ENCODE measurements at regions not wholly inside any gene's neighbourhood (a gene's known extent, or its start where the extent isn't known, plus 50 kb on each side); places are given as distances from the start of the nearest gene placed in this dataset.

GRCh38 chr3:157921811-157922210, 184.4 kb downstream of the SHOX2 start:
- Histone ChIP-seq H3K27ac (ENCODE audit: low read depth in 1 of 2, low read length in 1 of 2) (no peak overlapping the region), H3K4me1 (ENCODE audit: control insufficient read depth in 5 of 5, insufficient read depth in 5 of 5, low read length in 5 of 5) (no peaks in the 10 kb centered on the region), H3K9ac (ENCODE audit: insufficient read depth in 1 of 2, low read length in 2 of 2) (no peak overlapping the region), H3K9me3 (ENCODE audit: control insufficient read depth in 4 of 4, insufficient read depth in 3 of 4, low read length in 3 of 4) (no peaks in the 10 kb centered on the region), H3K36me3 (ENCODE audit: control insufficient read depth in 4 of 4, insufficient read depth in 4 of 4, low read length in 4 of 4) (no peaks in the 10 kb centered on the region), H3K4me3 (no peak overlapping the region), H3K27me3 (ENCODE audit: control insufficient read depth in 3 of 3, insufficient read depth in 3 of 3, low read length in 2 of 3) (peaks cover 0 to 3% (median 0%) of the 10 kb centered on the region in 3 donors)
- DNase-seq (no peak), ATAC-seq (ENCODE audit: insufficient read depth, low FRiP score) (no peak)
- TF ChIP-seq, protein P1, sequence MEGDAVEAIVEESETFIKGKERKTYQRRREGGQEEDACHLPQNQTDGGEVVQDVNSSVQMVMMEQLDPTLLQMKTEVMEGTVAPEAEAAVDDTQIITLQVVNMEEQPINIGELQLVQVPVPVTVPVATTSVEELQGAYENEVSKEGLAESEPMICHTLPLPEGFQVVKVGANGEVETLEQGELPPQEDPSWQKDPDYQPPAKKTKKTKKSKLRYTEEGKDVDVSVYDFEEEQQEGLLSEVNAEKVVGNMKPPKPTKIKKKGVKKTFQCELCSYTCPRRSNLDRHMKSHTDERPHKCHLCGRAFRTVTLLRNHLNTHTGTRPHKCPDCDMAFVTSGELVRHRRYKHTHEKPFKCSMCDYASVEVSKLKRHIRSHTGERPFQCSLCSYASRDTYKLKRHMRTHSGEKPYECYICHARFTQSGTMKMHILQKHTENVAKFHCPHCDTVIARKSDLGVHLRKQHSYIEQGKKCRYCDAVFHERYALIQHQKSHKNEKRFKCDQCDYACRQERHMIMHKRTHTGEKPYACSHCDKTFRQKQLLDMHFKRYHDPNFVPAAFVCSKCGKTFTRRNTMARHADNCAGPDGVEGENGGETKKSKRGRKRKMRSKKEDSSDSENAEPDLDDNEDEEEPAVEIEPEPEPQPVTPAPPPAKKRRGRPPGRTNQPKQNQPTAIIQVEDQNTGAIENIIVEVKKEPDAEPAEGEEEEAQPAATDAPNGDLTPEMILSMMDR (IDR thresholded peaks at IDR 0.05; ENCODE audit: control extremely low read depth, extremely low read depth) = no peak
- WGBS, 2 donors = 63 to 77% methylated on average over 3 of the region's 3 CpGs

DNA sequence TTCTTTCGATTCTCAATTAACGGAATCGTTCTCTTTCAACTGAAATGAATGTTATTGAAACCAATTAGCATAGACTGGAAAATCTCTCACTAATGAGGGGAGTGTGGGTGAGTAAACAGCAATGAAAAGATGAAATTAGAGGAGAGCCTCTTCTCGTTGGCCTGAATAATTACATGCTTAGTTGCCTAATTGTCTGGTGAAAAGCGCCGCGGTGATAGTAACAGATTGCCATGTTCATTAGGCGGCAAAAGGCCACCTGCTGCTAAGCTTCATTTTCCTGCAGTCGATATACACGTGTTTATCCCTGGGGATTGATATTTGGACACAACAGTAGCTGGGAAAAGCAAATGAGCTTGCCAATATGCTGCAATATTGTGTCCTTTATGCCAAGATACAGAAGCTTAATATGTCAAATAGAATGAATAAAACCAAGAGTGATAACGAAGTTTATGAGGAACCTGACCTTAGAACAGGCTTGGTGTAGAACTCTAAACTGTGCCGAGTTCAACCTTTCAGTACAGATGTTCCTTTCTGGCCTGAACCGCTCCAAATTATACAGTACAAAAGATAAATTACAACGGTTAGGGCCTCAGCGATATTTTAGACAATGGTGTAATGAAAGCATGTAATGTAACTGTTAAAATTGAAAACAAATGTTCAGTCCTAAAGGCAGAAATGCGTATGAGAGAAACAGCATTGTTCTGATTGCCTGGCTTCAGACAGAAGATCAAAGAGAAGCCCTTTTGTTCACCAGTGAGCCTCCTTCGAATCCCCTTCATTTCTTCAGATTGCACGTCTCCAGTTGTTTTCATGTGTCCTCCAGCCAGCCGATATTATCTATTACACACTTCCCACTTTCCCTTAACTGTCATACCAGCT, 185.2 kb downstream of the SHOX2 start:
- ATAC-seq (ENCODE audit: insufficient read depth, low FRiP score) (no peak), DNase-seq (no peak)
- Histone ChIP-seq H3K27me3 (ENCODE audit: control insufficient read depth in 3 of 3, insufficient read depth in 3 of 3, low read length in 2 of 3) (peaks cover 0 to 3% (median 0%) of the 10 kb centered on the region in 3 donors), H3K27ac (ENCODE audit: low read depth in 1 of 2, low read length in 1 of 2) (no peak overlapping the region), H3K9me3 (ENCODE audit: control insufficient read depth in 4 of 4, insufficient read depth in 3 of 4, low read length in 3 of 4) (no peaks in the 10 kb centered on the region), H3K9ac (ENCODE audit: insufficient read depth in 1 of 2, low read length in 2 of 2) (no peak overlapping the region), H3K4me1 (ENCODE audit: control insufficient read depth in 5 of 5, insufficient read depth in 5 of 5, low read length in 5 of 5) (no peaks in the 10 kb centered on the region), H3K4me3 (no peak overlapping the region), H3K36me3 (ENCODE audit: control insufficient read depth in 4 of 4, insufficient read depth in 4 of 4, low read length in 4 of 4) (no peaks in the 10 kb centered on the region)
- TF ChIP-seq, protein P1 (IDR thresholded peaks at IDR 0.05; ENCODE audit: control extremely low read depth, extremely low read depth) = no peak
- 82 to 87% methylated on average over 19 of the region's 19 CpGs for WGBS, 2 donors

DNA sequence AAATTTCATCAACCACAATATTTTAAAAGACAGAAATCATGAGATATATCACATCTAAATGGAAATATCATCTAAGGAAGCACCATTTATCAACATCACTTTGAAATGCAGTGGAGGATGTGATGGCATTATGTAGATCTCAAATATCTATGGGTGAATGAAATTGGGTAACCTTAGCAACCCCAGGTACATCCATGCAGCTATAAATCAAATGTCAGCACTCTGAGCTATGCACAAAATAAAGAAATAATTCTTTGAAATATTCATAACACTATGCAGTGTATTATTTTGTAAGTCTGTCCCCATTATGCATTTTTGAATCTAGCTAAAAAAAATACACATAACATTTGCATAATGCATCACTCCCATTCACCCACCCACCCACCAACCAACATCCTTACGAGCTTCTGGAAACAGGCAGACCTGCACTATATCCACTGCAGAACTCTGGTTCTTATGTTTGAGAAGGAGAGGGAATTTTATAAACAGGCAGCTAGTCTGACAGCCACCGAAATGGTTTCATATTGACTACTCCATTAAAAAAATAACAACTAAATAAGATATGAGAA, 186.8 kb downstream of the SHOX2 start:
- DNase-seq (no peak), ATAC-seq (ENCODE audit: insufficient read depth, low FRiP score) (no peak)
- H3K27ac ChIP-seq (ENCODE audit: low read depth in 1 of 2, low read length in 1 of 2) = no peak overlapping the region
- no peaks in the 10 kb centered on the region for H3K4me1 ChIP-seq (ENCODE audit: control insufficient read depth in 5 of 5, insufficient read depth in 5 of 5, low read length in 5 of 5)
- 81 to 88% methylated on average over 2 of the region's 2 CpGs for WGBS, 2 donors
- no peak overlapping the region for H3K9ac ChIP-seq (ENCODE audit: insufficient read depth in 1 of 2, low read length in 2 of 2)
- no peak overlapping the region for H3K4me3 ChIP-seq
- H3K36me3 ChIP-seq (ENCODE audit: control insufficient read depth in 4 of 4, insufficient read depth in 4 of 4, low read length in 4 of 4) = no peaks in the 10 kb centered on the region
- peaks cover 0 to 3% (median 0%) of the 10 kb centered on the region in 3 donors for H3K27me3 ChIP-seq (ENCODE audit: control insufficient read depth in 3 of 3, insufficient read depth in 3 of 3, low read length in 2 of 3)
- TF ChIP-seq, protein P1 (IDR thresholded peaks at IDR 0.05; ENCODE audit: control extremely low read depth, extremely low read depth) = no peak
- no peaks in the 10 kb centered on the region for H3K9me3 ChIP-seq (ENCODE audit: control insufficient read depth in 4 of 4, insufficient read depth in 3 of 4, low read length in 3 of 4)

Data from lung (tissue), 11 donors.